Stimulated activated CD4-positive, alpha-beta T cell treated with anti-CD3 and anti-CD28 coated beads, Interleukin-2, amount 100 ng/mL, for 24 hours (primary cell): ENCODE measurements at regions not wholly inside any gene's neighbourhood (a gene's known extent, or its start where the extent isn't known, plus 50 kb on each side); places are given as distances from the start of the nearest gene placed in this dataset.
"Not testable (repeated sequence)": the region's sequence is repeated elsewhere in the genome, so short reads cannot be mapped to it uniquely, and the experiment has no call there.

Source experiments
- DNase-seq, 2 donors: peaks; one replicate each; pipeline ENCODE4 v3.0.0-alpha.2; 2020

DNA sequence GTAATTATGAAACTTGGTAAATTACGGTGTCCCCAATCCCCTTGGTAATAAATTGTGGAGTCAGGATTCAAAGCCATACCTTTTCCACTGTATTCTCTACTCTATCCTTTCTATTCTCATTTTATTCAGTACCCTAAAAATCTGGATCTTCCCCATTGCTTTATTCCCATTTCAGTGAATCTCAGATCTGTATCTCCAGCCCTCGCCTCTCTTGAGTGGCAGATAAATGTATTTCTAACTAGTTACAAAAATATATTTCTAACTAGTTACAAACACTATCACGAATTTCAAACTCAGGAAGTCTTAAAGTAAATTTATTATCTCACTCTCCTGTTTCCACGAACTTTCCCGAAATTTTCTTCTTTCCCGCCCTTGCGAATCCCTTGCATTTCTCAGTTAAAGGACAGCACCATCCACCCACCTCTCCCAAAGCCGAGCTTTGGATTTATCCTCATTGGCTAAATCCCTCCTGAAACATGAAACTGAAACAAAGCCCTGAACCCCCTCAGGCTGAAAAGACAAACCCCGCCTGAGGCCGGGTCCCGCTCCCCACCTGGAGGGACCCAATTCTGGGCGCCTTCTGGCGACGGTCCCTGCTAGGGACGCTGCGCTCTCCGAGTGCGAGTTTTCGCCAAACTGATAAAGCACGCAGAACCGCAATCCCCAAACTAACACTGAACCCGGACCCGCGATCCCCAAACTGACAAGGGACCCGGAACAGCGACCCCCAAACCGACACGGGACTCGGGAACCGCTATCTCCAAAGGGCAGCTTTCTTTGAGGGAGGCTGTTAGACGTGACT, 164.3 kb upstream of the PABPC3 start:
- DNase-seq: no peak

DNA sequence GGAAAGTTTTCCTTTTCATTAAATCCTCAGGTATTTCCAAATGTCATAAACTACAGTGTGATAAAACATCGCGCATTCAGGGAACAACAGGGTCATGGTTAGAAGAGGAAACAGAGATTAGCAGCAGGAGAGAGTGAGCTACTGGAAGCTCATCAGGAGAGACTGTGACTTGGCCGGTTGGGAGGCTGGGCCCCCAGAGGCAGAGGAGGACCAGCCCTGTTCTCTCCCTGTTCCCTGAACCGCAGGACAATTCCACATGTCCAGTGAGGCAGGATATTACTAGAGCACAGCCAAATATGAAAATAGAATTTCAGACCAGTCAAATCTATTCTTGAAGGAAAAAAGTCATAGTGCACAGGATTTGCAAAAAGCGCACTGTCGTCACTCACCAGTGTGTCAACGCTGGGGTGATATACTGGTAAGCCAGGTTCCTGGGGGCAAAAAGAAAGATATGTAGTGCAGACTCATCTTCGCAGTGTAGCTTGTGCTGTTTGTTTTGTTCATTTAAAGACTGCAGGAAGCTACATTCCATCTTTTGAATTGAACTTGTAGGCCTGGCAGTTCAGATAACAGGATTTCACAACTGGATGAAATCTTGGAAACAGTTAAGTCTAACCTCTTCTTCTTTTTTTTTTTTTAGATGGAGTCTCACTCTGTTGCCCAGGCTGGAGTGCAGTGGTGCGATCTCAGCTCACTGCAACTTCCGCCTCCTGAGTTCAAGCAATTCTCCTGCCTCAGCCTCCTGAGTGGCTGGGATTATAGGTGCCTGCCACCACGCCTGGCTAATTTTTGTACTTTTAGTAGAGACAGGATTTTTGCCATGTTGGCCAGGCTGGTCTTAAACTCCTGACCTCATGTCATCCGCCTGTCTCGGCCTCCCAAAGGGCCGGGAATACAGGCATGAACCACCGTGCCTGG, 162.6 kb upstream of the PABPC3 start:
- DNase-seq: not testable (repeated sequence)

DNA sequence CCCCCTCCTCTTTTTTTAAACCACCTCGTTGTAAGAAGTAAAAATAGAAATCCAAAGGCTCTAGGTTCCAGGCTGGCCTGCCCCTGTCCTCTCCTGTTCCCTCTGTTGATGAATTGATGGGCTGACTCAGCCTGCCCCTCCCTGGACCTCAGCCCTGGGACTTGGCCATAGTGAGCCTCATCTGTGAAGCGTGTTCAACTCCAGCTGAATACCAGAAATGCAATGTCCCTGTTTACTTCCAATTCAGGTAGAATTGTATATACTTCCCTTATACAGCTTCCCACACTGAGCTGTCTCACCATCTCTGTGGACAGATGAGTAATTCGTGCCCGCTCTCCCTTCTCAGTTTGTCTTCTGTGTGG, 161.9 kb upstream of the PABPC3 start:
- not testable (repeated sequence) for DNase-seq

DNA sequence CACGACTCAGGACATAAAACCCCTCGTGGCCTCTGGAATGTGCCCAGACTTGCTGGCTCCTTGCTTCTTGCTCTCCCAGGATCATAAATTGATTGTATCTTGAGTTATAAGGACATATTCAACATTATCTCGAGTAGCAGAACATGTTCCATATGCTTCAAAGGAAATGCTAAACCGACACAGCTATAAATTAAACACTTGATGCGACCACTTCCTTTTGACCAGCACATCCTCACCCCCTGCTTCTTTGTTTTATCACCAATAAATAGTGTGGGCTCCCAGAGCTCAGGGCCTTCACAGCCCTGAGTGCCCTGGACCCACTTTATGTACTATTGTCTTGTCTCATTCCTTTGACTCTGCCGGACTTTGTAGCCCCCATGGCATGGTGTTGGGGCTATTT, 157.0 kb upstream of the PABPC3 start:
- no peak for DNase-seq

DNA sequence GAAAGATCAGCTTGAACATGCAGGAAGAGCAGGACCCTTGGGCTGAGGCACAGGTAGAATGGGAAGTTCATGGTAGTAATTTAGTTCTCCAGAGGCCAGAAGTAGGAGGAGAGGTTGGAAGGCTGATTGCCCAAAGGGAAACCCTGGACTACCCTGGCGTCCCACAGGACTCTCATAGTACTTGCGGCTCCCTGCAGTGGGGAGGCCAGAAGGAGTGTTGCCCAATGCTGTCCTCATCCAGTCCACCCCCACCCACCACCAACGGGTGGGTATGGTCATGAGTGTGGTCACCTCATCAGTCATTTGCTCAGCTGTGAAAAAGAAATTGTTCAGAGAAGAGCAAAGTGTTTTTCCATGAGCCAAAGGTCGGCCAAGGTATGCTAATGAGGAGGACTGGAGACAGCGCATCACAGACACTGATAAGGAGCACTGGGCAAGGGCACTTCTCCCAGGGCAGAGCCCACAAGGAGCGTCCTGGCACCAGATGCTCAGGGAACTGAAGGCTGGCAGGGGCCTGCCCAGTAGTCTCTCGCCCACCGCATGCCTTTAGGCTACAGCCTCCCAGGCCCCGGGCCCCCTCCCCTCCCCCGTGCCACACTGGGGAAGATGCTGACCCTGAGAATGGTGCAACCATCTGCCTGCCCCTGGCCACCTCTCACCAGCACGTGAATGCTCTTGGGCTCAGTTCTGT, 154.8 kb upstream of the PABPC3 start:
- not testable (repeated sequence) for DNase-seq

DNA sequence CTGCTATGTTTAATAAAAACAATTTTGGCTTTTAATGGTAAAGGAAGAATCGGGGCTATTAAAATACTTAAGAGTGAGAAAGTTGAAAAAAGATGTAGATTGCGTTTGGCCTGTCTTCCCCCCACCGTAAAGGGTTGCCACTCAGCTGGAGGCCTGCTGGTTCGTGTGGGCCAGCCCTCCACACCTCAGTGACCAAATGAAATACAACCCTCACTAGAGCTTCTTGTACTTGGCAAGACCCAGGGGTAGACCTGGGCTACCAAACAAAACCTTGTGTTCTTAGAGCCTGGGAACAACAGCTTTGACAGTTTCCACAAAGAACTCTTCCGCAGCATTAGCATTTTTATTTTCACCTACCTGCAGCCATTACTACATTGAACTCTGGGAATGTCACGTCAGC, 152.8 kb upstream of the PABPC3 start:
- DNase-seq: no peak

DNA sequence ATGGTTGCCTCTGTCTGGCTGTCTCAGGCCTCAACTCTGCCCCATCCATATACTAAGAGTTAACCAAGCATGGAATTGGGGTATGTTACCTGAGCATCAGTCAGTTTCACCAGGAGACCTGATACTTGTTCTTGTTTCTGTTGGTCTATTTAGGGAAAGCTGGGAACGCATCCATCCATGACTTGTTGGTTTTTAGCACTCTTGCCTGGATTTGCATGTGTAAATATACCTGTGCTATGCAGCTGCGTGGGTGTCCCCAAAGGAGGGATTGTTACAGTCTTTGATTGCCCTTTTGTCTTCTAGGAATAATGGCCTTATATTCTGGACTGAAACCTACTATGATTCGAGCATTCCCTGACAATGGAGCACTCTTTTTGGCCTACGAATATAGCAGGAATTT, 151.9 kb upstream of the PABPC3 start:
- DNase-seq: not testable (repeated sequence)

DNA sequence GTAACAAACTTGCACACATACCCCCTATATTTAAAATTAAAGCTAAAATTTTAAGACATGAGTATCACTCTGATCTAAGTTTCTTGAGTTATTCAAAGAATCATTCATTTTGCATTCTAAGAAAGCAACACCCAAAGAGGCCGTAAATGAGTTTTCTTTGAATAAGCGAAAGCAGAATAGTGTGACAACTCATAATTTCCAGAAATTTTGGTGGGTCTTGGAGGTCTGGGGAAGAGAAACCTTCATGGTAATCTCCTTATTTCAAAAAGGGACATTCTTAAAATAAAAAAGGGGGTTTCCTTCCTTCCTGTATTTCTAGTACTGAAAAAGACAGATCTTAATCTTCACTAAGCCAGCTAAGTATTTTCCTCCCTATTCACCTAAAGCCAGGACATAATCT, 147.0 kb upstream of the PABPC3 start:
- not testable (repeated sequence) for DNase-seq

DNA sequence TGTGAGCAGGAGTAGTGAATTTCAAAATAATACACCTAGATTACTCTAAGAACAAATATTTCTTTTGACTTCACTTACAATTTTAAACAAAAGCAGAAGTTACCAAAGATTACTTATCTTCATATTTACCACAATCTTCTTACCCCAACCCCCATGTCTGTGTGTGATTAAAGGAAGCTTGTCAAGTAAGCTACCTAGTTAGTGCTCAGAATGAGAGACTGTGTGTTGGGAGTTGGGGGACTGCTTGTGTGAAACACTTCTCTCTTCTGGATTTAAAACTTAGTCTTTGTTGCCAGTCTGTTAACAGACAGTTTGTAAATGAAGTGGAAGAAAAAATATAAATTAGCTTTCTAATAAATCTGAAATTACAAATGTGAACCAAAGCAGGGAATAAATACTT, 145.3 kb upstream of the PABPC3 start:
- not testable (repeated sequence) for DNase-seq

DNA sequence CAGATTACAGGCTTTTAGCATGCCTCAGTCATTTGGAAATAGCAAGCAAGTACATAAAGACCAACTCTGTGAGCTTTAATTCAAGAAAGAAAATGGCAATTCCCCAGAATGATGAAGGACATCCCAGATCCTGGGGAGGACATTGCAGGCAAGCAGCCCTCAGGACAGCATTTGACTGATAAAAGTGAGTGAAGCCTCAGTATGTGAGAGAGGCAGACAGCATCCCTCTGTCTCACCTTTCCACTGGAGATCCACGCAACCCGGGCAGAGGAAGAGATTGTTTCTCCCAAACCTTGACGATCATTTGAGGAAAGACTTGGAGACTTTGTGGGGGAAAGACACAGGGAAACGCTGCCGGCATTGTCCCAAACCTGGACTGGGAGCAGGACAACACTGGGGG, 128.0 kb upstream of the PABPC3 start:
- not testable (repeated sequence) for DNase-seq

DNA sequence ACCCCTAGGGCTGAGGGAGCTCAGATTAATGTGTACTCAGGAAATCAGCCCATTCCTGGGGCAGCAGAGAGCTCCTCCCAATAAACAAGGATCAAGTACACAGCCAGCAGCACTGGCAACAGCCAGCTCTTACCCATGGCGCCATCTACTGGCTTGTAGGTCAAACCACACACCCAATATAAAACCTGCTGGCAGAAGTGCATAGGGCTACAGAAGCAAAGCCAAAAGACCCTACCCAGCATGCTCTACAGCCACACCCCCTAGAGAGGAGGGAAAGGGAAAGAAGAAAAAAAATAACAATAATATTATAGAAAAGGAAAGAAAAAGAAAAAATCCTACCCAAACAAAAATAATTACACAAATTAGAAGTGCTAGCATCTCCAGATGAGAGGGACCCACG, 127.5 kb upstream of the PABPC3 start:
- not testable (repeated sequence) for DNase-seq

DNA sequence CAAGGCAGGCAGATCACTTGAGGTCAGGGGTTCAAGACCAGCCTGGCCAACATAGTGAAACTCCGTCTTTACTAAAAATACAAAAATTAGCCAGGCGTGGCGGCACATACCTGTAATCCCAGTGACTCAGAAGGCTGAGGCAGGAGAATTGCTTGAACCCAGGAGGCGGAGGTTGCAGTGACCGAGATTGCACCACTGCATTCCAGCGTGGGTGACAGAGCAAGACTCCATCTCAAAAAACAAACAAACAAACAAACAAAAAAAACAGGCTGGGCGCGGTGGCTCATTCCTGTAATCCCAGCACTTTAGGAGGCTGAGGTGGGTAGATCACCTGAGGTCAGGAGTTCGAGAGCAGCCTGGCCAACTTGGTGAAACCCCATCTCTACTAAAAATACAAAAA, 122.8 kb upstream of the PABPC3 start:
- DNase-seq: not testable (repeated sequence)

DNA sequence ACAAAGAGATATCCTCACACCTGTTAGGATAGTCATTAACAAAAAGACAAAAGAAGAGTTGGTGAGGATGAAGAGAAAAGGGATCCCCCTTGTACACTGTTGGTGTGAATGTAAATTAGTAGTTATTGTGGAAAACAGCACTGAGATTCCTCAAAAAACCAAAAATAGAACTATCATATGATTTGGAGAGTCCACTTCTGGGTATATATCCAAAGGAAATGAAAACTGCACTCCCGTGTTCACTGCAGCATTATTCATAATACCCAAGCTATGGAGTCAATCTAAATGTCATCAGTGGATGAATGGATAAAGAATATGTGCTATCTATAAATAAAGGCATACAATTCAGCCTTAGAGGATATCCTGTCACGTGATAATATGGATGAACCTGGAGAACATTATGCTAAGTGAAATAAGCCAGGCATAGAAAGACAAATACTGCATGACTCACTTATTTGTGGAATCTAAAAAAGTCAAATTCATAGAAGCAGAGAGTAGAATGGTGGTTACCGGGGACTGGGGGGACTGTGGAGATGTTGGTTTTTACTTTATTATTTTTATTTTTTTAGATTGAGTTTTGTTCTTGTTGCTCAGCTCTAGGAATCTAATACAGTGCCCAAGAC, 114.6 kb upstream of the PABPC3 start:
- DNase-seq: not testable (repeated sequence)

DNA sequence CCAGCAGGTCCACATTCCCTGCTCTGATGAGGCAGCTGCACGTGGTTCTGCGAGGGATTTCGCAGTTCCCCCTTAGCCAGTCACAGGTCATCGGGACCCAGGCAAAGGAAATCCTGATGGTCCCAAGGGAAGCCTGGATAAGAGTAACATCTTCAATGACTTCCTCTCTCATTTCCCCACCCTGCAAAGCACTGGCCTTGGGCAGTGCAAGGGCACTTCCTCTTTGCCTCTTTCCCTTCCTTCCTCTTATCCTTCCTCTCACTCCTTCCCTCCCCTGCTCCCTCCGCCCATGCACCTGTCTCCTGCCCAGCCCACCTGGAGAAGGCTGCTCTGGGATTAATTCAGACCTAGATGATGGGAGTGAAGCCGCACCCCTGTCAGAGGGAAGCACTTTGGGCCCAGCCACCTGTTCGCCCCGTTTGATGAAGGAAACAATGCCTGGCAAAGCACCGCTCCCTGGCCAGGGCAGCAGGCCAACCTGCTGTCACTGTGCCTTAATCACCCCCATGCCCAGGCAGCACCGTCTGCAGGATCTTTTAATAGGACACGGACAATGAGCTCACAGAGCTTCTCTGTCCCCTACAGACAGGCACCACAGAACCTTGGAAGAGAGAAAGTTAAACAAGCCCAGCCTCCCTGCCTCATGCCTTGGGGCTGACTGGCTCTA, 113.5 kb upstream of the PABPC3 start:
- DNase-seq: no peak

DNA sequence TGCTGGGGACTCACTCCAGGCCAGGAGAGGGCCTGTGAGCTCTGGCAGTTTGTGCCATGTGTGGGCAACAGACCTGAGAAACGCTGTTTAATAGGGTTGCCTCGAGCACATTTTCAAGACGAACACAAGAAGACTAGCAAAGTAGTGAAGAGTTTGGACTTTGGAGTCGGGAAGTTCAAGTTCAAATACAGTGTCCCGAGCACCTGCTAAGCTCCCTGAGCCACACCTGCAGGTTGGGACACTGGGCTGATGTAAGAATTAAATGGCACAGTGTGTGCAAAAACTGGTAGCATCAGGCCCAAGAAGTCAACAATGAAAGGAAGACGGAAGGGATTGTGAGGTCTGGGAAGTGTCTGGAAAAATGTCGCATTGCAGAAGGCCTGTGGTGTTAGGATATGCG, 112.8 kb upstream of the PABPC3 start:
- DNase-seq: no peak

DNA sequence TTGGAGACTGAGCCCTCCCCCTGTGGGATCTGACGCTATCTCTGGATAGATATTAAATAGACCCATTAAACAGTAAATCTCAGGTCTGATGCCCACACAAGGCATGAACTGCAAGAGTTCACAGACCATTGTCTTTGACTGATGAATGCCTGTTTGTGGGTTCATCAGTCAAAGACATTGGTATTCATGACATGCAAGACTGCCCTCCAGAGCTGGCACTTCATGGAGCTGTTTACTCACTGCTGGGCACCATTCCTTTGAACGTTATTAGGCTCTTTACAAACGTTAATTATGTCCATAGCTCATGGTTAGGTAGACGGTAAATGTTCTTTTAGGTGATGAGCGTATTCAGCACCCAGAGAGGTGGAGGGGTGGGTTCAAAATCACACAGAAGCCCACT, 111.8 kb upstream of the PABPC3 start:
- no peak for DNase-seq

DNA sequence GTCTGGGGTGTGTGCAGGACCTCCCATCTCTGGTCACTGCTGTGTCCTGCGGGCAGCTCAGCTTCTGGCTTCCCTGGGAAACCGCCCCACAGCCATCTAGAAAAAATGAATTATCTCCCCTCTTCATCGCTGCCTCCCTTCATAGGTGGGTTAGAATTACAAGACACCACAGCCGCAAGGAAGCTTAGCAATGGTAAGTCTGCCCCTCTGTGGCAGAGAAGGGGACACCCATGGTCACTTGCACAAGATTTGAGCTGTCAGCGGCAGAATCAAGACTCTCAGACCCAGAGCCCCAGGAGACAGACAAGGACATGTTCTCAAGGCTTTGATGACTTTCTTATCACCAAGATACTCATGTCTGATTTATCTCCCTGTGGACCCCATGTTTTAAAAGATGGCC, 110.8 kb upstream of the PABPC3 start:
- DNase-seq: no peak

DNA sequence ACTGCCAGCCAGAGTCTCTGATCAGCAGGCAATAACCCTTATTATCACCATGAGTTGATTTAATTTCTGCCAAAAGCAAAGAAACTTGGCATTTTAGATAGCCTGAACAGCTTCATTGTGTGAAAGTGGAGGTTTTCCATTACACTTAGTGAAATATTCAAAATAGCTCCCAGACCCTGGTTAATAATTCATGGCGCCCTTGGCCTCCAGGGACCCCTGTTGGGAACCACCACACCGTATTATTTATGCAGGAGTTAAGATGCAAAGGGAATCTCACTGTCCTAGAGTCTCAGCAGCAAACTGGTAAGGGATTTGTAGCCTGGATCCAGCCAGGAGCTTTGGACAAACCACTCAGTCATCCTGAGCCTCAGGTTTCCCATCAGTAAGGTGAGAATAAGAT, 110.0 kb upstream of the PABPC3 start:
- no peak for DNase-seq

DNA sequence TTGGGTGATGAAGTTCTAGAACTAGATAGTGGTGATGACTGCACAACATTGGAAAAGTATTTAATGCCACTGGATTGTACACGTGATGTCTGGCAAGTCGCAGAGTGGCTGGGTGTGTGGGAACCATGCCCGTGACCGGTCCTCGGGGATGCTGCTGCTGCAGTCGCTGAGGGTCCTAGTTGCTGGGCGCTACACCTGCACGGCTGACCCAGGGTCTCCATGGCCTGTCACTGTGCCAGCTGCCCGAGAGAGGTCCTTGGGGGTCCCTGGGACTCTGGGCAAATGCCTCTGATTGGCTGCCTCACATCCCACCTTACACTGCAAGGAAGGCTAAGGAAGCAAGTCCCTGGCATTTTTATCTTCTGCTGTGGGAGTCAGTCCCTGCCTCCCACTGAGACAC, 109.1 kb upstream of the PABPC3 start:
- DNase-seq: no peak

DNA sequence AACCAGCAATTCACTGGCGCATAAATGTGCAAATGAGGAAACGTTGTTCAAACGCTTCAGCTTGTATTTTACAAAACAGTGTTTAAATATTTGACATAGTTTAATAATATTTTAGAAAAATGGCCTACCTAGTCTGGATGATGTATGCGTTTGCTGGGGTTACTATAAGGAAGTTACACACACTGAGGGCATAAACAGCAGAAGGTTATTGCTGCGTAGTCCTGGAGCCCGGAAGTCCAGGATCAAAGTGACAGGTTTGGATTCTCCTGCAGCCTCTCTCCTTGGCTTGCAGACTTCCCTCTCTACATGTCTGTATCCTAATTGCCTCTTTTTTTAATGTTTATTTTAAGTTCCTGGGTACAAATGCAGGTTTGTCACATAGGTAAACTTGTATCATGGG, 106.0 kb upstream of the PABPC3 start:
- DNase-seq: not testable (repeated sequence)

DNA sequence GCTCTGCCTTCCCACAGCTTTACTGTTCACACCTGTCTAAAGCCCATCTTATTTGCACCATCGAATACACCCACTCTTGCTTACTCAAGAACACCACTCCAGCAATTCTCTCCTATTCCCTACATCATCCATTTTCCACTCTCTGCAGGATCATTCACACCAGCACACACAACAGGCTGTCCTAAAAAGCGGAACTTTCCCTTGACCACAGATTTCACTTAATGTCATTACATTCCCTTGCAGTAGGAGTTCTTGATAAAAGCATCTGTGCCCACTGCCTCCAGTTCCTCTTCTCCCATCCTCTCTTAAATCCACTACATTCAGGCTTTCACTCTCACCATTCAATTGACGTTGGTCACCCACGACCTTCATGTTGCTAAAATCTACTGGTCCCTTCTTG, 103.0 kb upstream of the PABPC3 start:
- not testable (repeated sequence) for DNase-seq

DNA sequence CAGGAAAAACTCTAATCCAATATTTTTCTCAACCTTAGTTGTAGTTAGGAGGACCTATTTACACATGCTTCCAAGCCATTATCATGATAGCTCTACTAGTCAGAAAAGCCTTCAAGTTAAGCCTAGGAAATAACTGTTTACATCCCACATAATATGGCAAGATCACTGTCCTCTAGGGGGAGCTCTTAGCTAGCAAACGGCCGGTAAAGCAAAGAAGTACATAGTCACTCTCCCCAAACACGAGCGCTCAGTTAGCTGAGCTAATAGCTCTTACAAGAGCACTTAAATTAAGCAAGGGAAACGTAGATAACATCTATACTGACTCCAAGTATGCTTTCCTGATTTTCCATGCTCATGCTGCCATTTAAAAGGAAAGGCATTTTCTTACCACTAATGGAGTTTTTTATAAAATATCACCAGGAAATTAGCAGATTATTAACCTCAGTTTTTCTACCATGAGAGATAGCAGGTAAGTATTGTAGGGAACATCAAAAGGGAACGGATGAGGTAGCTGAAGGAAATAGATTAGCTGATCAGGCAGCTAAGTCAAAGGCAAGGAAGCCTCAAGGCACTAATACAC, 100.6 kb upstream of the PABPC3 start:
- DNase-seq: peak; percentile 50 to 57
